H1 (cell line): ENCODE measurements at regions not wholly inside any gene's neighbourhood (a gene's known extent, or its start where the extent isn't known, plus 50 kb on each side); places are given as distances from the start of the nearest gene placed in this dataset. TPM values are rescaled to one million over a fixed set of nuclear protein-coding genes. Genes with fewer than 3 reads are reported as not detected.

Source experiments
- microRNA-seq, 2 experiments: library from miRNA; unstranded; fragments of <30 nt; microRNA quantifications; one replicate each; pipeline versions ENCODE4 to v1.2.0, GENCODE V29; 2016 to 2020; ENCODE audit warnings: borderline microRNAs expressed in 2 of 2, borderline number of aligned reads in 2 of 2, borderline replicate concordance in 1 of 2
- small RNA-seq: library from polyadenylated mRNA; stranded (forward); fragments of <200 nt; extraction: miRNeasy Mini kit (QIAGEN cat#:217004); gene quantifications from one replicate; pipeline ENCODE3, GENCODE V24; 2013; ENCODE audit not compliant: insufficient read depth

Small RNA genes in the stretch of these regions (microRNA-seq; reads per million reads assigned to microRNA genes)
- gene MIR4770, result 0 reads per million in 2 experiments

Small RNA genes in the stretch of these regions (small RNA-seq; reads per million reads assigned to genes)
- not detected for gene MIR4770
